HCT116 (cell line): ENCODE measurements at regions not wholly inside any gene's neighbourhood (a gene's known extent, or its start where the extent isn't known, plus 50 kb on each side); places are given as distances from the start of the nearest gene placed in this dataset.

ENCODE experiments used
- ATAC-seq: fragments of 200-7000 bp; cut with Tn5 transposase; 2 replicates; pipeline ENCODE4 v1.9.1; 2020; ENCODE audit warnings: mild to moderate bottlenecking, moderate library complexity
- BruUV-seq: library from RNA; stranded (reverse); fragments of 400-500 nt; replicated peaks from 2 replicates; lab custom pipeline; 2021; lab: Mats Ljungman, UMichigan
- CTCF ChIA-PET: fragments of 300-600 bp; sonication (Branson Sonifier 250); formaldehyde crosslinking; loops from one replicate; lab custom pipeline; 2021; ENCODE audit warnings: antibody characterized with exemption; lab: Charles Lee
- POLR2A ChIA-PET: fragments of 300-600, 350-600 bp; sonication (Branson Sonifier 250); formaldehyde crosslinking; loops from one replicate; lab custom pipeline; 2021; ENCODE audit warnings: antibody characterized with exemption; lab: Charles Lee
- RAD21 ChIA-PET, 2 experiments: fragments of 300-600 bp; sonication (Branson Sonifier 250); formaldehyde crosslinking; loops; one replicate each; lab custom pipeline; 2023; ENCODE audit warnings: low total read pairs in 2 of 2; ENCODE audit not compliant: uncharacterized antibody in 2 of 2, unreplicated experiment in 2 of 2, low non-redundant PET in 1 of 2; lab: Charles Lee
- DNase-seq: peaks from one replicate; pipeline ENCODE4 v3.0.0-alpha.2; 2010; ENCODE audit warnings: low read depth, low spot score
- H2AFZ ChIP-seq: fragments of 200-600 bp; shearing (Covaris generic), sonication (generic); 2 replicates; pipeline ENCODE4 v1.6.1; 2017; ENCODE audit warnings: low read depth, mixed run types, mixed read lengths, antibody characterized with exemption, low read length; ENCODE audit not compliant: poor library complexity, severe bottlenecking
- H3K27ac ChIP-seq: 2 replicates; pipeline ENCODE4 v1.5.1; 2012; ENCODE audit warnings: low read depth, low read length
- H3K27me3 ChIP-seq: fragments of 200-600 bp; sonication (generic); 2 replicates; pipeline ENCODE4 v1.6.1; 2016; ENCODE audit warnings: mixed run types, low read length, mixed read lengths; ENCODE audit not compliant: insufficient read depth
- H3K36me3 ChIP-seq, 2 experiments: fragments of 200-500 bp in 1 of 2; fragments of 200-600 bp in 1 of 2; sonication (Bioruptor generic) in 1 of 2; sonication (generic) in 1 of 2; 2 replicates each; pipeline versions ENCODE4 v1.5.1 to v1.6.1; 2014 to 2016; ENCODE audit warnings: low read length in 2 of 2, inconsistent platforms in 1 of 2, mixed read lengths in 1 of 2, mixed run types in 1 of 2; ENCODE audit not compliant: insufficient read depth in 2 of 2, control insufficient read depth in 1 of 2
- H3K4me1 ChIP-seq, 2 experiments: fragments of 200-600 bp in 1 of 2; sonication (generic) in 1 of 2; 2 replicates each; pipeline versions ENCODE4 v1.5.1 to v1.6.1; 2012 to 2017; ENCODE audit warnings: low read length in 2 of 2, inconsistent platforms in 1 of 2, mild to moderate bottlenecking in 1 of 2, mixed read lengths in 1 of 2, mixed run types in 1 of 2, moderate library complexity in 1 of 2; ENCODE audit not compliant: insufficient read depth in 2 of 2, control insufficient read depth in 1 of 2
- H3K4me2 ChIP-seq: fragments of 200-600 bp; sonication (generic); 2 replicates; pipeline ENCODE4 v1.6.1; 2017; ENCODE audit warnings: mixed run types, low read length, mixed read lengths
- H3K4me3 ChIP-seq, 2 experiments: fragments of 200-600 bp in 1 of 2; sonication (generic) in 1 of 2; replicated peaks in 1 of 2; 2 replicates each; pipeline ENCODE4 v1.5.1; 2011 to 2016; ENCODE audit warnings: low read length in 2 of 2, control low read depth in 1 of 2, low read depth in 1 of 2, mild to moderate bottlenecking in 1 of 2, mixed read lengths in 1 of 2, mixed run types in 1 of 2
- H3K79me2 ChIP-seq: fragments of 200-600 bp; sonication (generic); 2 replicates; pipeline ENCODE4 v1.6.1; 2017; ENCODE audit warnings: mild to moderate bottlenecking, mixed run types, low read length, moderate library complexity, mixed read lengths; ENCODE audit not compliant: insufficient read depth
- H3K9ac ChIP-seq: fragments of 200-600 bp; sonication (generic); 2 replicates; pipeline ENCODE4 v1.6.1; 2016; ENCODE audit warnings: low read length, mixed read lengths
- H3K9me2 ChIP-seq: fragments of 200-600 bp; sonication (generic), shearing (Covaris generic); 2 replicates; pipeline ENCODE4 v1.6.1; 2017; ENCODE audit warnings: mixed run types, mild to moderate bottlenecking, moderate library complexity; ENCODE audit not compliant: insufficient read depth
- H3K9me3 ChIP-seq, 2 experiments: fragments of 200-500 bp in 1 of 2; fragments of 200-600 bp in 1 of 2; sonication (Bioruptor generic) in 1 of 2; sonication (generic) in 1 of 2; 2 replicates each; pipeline ENCODE4 v1.6.1; 2014 to 2017; ENCODE audit warnings: low read length in 2 of 2, mixed read lengths in 2 of 2, inconsistent platforms in 1 of 2, low read depth in 1 of 2, mild to moderate bottlenecking in 1 of 2, mixed run types in 1 of 2, moderate library complexity in 1 of 2; ENCODE audit not compliant: control insufficient read depth in 1 of 2, insufficient read depth in 1 of 2
- H4K20me1 ChIP-seq: fragments of 200-600 bp; sonication (generic), shearing (Covaris generic); 2 replicates; pipeline ENCODE4 v1.6.1; 2017; ENCODE audit warnings: mixed run types, mild to moderate bottlenecking, moderate library complexity; ENCODE audit not compliant: insufficient read depth
- ATF3 ChIP-seq: IDR thresholded peaks from 2 replicates; pipeline ENCODE4 v1.6.1; 2012
- CBX3 ChIP-seq: IDR thresholded peaks from 2 replicates; pipeline ENCODE4 v1.6.1; 2012; ENCODE audit warnings: low read depth
- CEBPB ChIP-seq: IDR thresholded peaks from 2 replicates; pipeline ENCODE4 v1.6.1; 2012; ENCODE audit warnings: low read depth
- EGR1 ChIP-seq: IDR thresholded peaks from 2 replicates; pipeline ENCODE4 v1.6.1; 2012; ENCODE audit warnings: low read depth
- ELF1 ChIP-seq: IDR thresholded peaks from 2 replicates; pipeline ENCODE4 v1.6.1; 2012; ENCODE audit warnings: low read depth, borderline replicate concordance
- EZH2phosphoT487 ChIP-seq: fragments of 200-600 bp; IDR thresholded peaks from 2 replicates; pipeline ENCODE4 v1.6.1; 2018; ENCODE audit warnings: antibody characterized with exemption, borderline replicate concordance
- FOSL1 ChIP-seq: IDR thresholded peaks from 2 replicates; pipeline ENCODE4 v1.6.1; 2012; ENCODE audit warnings: low read depth
- JUND ChIP-seq: IDR thresholded peaks from 2 replicates; pipeline ENCODE4 v1.6.1; 2012
- MAX ChIP-seq: IDR thresholded peaks from 2 replicates; pipeline ENCODE4 v1.6.1; 2012
- POLR2A ChIP-seq: IDR thresholded peaks from 2 replicates; pipeline ENCODE4 v1.7.0; 2011; ENCODE audit warnings: borderline replicate concordance; ENCODE audit not compliant: insufficient read depth, insufficient read length; ENCODE audit errors: extremely low read depth
- POLR2AphosphoS5 ChIP-seq: IDR thresholded peaks from 2 replicates; pipeline ENCODE4 v1.6.1; 2011; ENCODE audit warnings: mild to moderate bottlenecking, low read depth, low read length, moderate library complexity
- SIN3A ChIP-seq: IDR thresholded peaks from 2 replicates; pipeline ENCODE4 v1.6.1; 2012; ENCODE audit warnings: low read depth
- SP1 ChIP-seq: IDR thresholded peaks from 2 replicates; pipeline ENCODE4 v1.6.1; 2012; ENCODE audit warnings: low read depth
- SRF ChIP-seq: IDR thresholded peaks from 2 replicates; pipeline ENCODE4 v1.6.1; 2012; ENCODE audit warnings: low read depth
- TCF7L2 ChIP-seq: IDR thresholded peaks from 2 replicates; pipeline ENCODE4 v1.7.0; 2011; ENCODE audit warnings: borderline replicate concordance, inconsistent platforms; ENCODE audit not compliant: insufficient read depth, insufficient read length; ENCODE audit errors: extremely low read depth
- ZNF274 ChIP-seq: fragments of 200-500 bp; sonication (Bioruptor generic); IDR thresholded peaks from 2 replicates; pipeline ENCODE4 v1.6.1; 2014; ENCODE audit warnings: mild to moderate bottlenecking, low read depth, low read length, inconsistent platforms
- intact Hi-C: fragments of 100-400 bp; cut with micrococcal nuclease; formaldehyde crosslinking; loops from 2 replicates; pipeline ENCODE4 v1.10.0; 2022
- TF ChIP-seq, protein P1 (sequence below): IDR thresholded peaks from 2 replicates; pipeline ENCODE4 v1.6.1; 2012; ENCODE audit warnings: low read depth
- TF ChIP-seq, protein P2 (sequence below), 3 experiments: fragments of 200-600 bp in 1 of 3; sonication (generic) in 1 of 3; IDR thresholded peaks in 2 of 3; conservative IDR thresholded peaks in 1 of 3; 2 replicates each; pipeline ENCODE4 v1.5.1; 2012 to 2017; ENCODE audit warnings: low read depth in 2 of 3, low read length in 2 of 3, antibody characterized with exemption in 1 of 3, borderline replicate concordance in 1 of 3, control low read depth in 1 of 3, mild to moderate bottlenecking in 1 of 3, mixed read lengths in 1 of 3, mixed run types in 1 of 3, moderate library complexity in 1 of 3; ENCODE audit not compliant: insufficient read depth in 1 of 3

DNA sequence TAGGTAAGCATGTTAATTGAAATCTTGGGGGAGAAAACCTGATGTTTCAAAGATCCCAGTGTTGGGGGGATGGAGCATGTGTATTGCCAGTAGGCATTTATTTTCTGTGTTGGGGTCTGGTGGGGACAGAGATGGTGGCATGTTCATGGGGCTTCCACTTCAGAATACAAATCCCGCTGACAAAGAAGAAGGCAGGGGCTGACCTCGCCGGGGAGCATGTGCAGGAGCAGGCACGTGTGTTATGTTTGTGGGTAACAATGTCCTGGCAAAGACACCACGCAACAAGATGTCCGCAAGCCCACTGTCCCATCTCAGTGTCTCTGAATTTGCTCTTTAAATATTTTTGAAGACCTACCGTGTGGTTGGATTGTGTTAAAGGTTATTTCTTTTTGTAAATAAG, 164.5 kb downstream of the TEX29 start:
- TF ChIP-seq POLR2AphosphoS5: no peak
- no peak for TF ChIP-seq JUND
- TF ChIP-seq, protein P1, sequence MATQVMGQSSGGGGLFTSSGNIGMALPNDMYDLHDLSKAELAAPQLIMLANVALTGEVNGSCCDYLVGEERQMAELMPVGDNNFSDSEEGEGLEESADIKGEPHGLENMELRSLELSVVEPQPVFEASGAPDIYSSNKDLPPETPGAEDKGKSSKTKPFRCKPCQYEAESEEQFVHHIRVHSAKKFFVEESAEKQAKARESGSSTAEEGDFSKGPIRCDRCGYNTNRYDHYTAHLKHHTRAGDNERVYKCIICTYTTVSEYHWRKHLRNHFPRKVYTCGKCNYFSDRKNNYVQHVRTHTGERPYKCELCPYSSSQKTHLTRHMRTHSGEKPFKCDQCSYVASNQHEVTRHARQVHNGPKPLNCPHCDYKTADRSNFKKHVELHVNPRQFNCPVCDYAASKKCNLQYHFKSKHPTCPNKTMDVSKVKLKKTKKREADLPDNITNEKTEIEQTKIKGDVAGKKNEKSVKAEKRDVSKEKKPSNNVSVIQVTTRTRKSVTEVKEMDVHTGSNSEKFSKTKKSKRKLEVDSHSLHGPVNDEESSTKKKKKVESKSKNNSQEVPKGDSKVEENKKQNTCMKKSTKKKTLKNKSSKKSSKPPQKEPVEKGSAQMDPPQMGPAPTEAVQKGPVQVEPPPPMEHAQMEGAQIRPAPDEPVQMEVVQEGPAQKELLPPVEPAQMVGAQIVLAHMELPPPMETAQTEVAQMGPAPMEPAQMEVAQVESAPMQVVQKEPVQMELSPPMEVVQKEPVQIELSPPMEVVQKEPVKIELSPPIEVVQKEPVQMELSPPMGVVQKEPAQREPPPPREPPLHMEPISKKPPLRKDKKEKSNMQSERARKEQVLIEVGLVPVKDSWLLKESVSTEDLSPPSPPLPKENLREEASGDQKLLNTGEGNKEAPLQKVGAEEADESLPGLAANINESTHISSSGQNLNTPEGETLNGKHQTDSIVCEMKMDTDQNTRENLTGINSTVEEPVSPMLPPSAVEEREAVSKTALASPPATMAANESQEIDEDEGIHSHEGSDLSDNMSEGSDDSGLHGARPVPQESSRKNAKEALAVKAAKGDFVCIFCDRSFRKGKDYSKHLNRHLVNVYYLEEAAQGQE: no peak
- TF ChIP-seq, protein P2, sequence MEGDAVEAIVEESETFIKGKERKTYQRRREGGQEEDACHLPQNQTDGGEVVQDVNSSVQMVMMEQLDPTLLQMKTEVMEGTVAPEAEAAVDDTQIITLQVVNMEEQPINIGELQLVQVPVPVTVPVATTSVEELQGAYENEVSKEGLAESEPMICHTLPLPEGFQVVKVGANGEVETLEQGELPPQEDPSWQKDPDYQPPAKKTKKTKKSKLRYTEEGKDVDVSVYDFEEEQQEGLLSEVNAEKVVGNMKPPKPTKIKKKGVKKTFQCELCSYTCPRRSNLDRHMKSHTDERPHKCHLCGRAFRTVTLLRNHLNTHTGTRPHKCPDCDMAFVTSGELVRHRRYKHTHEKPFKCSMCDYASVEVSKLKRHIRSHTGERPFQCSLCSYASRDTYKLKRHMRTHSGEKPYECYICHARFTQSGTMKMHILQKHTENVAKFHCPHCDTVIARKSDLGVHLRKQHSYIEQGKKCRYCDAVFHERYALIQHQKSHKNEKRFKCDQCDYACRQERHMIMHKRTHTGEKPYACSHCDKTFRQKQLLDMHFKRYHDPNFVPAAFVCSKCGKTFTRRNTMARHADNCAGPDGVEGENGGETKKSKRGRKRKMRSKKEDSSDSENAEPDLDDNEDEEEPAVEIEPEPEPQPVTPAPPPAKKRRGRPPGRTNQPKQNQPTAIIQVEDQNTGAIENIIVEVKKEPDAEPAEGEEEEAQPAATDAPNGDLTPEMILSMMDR (IDR thresholded peaks at IDR 0.05 in 2 of 3, conservative IDR thresholded peaks at IDR 0.05 in 1 of 3; ENCODE audit: borderline replicate concordance in 1 of 3, insufficient read depth in 1 of 3, low read depth in 2 of 3, low read length in 2 of 3): no peak
- TF ChIP-seq EGR1: no peak
- no peak for TF ChIP-seq ZNF274
- no peak for TF ChIP-seq FOSL1
- TF ChIP-seq SRF: no peak
- no peak for TF ChIP-seq EZH2phosphoT487
- TF ChIP-seq POLR2A: no peak
- no peak for TF ChIP-seq SIN3A
- no peak for TF ChIP-seq CEBPB
- no peak for TF ChIP-seq ELF1
- TF ChIP-seq CBX3: no peak
- TF ChIP-seq SP1: no peak
- TF ChIP-seq MAX: no peak
- no peak for TF ChIP-seq ATF3
- TF ChIP-seq TCF7L2: no peak

More for the DNA sequence above, 164.5 kb downstream of the TEX29 start:
- ChIA-PET CTCF (no interaction called here), POLR2A (no interaction called here), RAD21 (no interaction called here)
- no peaks in the 10 kb centered on the region for H3K79me2 ChIP-seq
- no peaks in the 10 kb centered on the region for H4K20me1 ChIP-seq
- H3K36me3 ChIP-seq: no peaks in the 10 kb centered on the region
- no TSS peak for BruUV-seq
- no peak overlapping the region for H3K9ac ChIP-seq
- H3K4me1 ChIP-seq: no peaks in the 10 kb centered on the region
- H3K9me2 ChIP-seq: no peaks in the 10 kb centered on the region
- intact Hi-C loops: no loop called here
- ATAC-seq: no peak
- no peak overlapping the region for H3K4me3 ChIP-seq
- no peak overlapping the region for H3K4me2 ChIP-seq
- peaks cover 4 to 9% of the 10 kb centered on the region in 2 experiments; a peak in 2 of 4 replicates for H3K9me3 ChIP-seq
- DNase-seq: no peak
- H3K27me3 ChIP-seq: no peaks in the 10 kb centered on the region
- H3K27ac ChIP-seq: no peak overlapping the region
- no peak overlapping the region for H2AFZ ChIP-seq
